ENCODE measurements at regions not wholly inside any gene's neighbourhood (a gene's known extent, or its start where the extent isn't known, plus 50 kb on each side); places are given as distances from the start of the nearest gene placed in this dataset.

DNA sequence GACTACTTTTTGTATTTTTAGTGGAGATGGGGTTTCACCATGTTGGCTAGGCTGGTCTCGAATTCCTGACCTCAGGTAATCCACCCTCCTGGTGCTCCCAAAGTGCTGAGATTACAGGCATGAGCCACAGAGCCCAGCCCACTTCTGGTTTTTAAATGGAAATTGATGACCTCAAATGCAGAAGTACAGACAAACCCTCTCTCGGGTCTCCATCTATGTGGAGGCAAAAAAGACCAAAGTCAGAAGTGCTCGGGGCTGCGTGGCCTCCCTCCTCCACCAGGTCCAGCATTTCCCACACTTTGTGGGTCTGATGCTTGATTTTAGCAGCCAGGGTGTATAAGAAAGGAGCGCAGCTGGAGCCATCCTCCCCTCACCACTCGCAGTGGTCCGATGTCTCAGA is 187.3 kb upstream of the AUTS2 start:
- H4K8ac ChIP-seq (ENCODE audit: low read depth in 2 of 2, low read length in 2 of 2), result no peak overlapping the region
- no peak overlapping the region for H3K56ac ChIP-seq (ENCODE audit: extremely low read depth, insufficient read depth, low read length)
- H4K20me1 ChIP-seq (ENCODE audit: insufficient read depth, low read length), result no peaks in the 10 kb centered on the region
- intact Hi-C loops (cut with micrococcal nuclease), result no loop called here
- no peak overlapping the region for H2BK15ac ChIP-seq (ENCODE audit: low read depth, low read length)
- dilution Hi-C loops (cut with HindIII; ENCODE audit: low sequenced_read_pairs, unreplicated experiment), result no loop called here
- in situ Hi-C loops (cut with MboI; ENCODE audit: low sequenced_read_pairs), result no loop called here
- TF ChIP-seq MXI1 (IDR thresholded peaks at IDR 0.05; ENCODE audit: borderline replicate concordance, low read depth, low read length), result no peak
- no peak overlapping the region for H3K23ac ChIP-seq (ENCODE audit: low read depth, low read length)
- no TSS peak for BruUV-seq (replicated peaks)
- ChIA-PET CTCF (no interaction called here), POLR2A (ENCODE audit: unreplicated experiment) (no interaction called here)
- H3K9me3 ChIP-seq (ENCODE audit: control insufficient read depth, insufficient read depth, low read length), result peaks cover 13% of the 10 kb centered on the region
- H3K9ac ChIP-seq (ENCODE audit: low read depth, low read length), result no peak overlapping the region
- H3K14ac ChIP-seq (replicated peaks; ENCODE audit: low read depth, low read length), result no peak overlapping the region
- H3K79me1 ChIP-seq (ENCODE audit: low read depth in 1 of 2, low read length in 2 of 2), result no peaks in the 10 kb centered on the region
- no peak overlapping the region for H3K27ac ChIP-seq (ENCODE audit: insufficient read depth, low read length)
- DNase-seq, result no peak
- no peaks in the 10 kb centered on the region for H3K27me3 ChIP-seq (ENCODE audit: control insufficient read depth, insufficient read depth, low read length)
- H2AK9ac ChIP-seq (replicated peaks; ENCODE audit: low read depth, low read length, poor library complexity), result no peak overlapping the region
- H2BK120ac ChIP-seq (ENCODE audit: low read depth, low read length), result no peak overlapping the region
- WGBS, 2 experiments (ENCODE audit: extremely low coverage in 2 of 2, insufficient read length in 1 of 2), result no CpG with 5 or more reads among the region's 7 CpGs
- H2AK5ac ChIP-seq (ENCODE audit: low read depth, low read length), result no peak overlapping the region
- H4K5ac ChIP-seq (ENCODE audit: low read depth, low read length), result no peak overlapping the region
- H2AFZ ChIP-seq (replicated peaks; ENCODE audit: low read length, poor library complexity), result no peak overlapping the region
- no peak for ATAC-seq (ENCODE audit: low read depth)
- no peak overlapping the region for H3K18ac ChIP-seq (ENCODE audit: low read depth, low read length)
- no peak overlapping the region for H3K4ac ChIP-seq (ENCODE audit: low read depth, low read length)
- no peak overlapping the region for H3K4me2 ChIP-seq (ENCODE audit: low read depth, low read length)
- no peaks in the 10 kb centered on the region for H3K36me3 ChIP-seq (ENCODE audit: control insufficient read depth, insufficient read depth, low read length)
- H2BK5ac ChIP-seq (ENCODE audit: low read depth, low read length, poor library complexity, severe bottlenecking), result no peak overlapping the region
- H4K91ac ChIP-seq (ENCODE audit: insufficient read depth, low read depth, low read length), result no peak overlapping the region
- no peak overlapping the region for H3K4me3 ChIP-seq (ENCODE audit: insufficient read depth, low read depth, low read length)
- no peak overlapping the region for H2BK20ac ChIP-seq (ENCODE audit: low read depth, low read length)
- no peaks in the 10 kb centered on the region for H3K9me1 ChIP-seq (ENCODE audit: insufficient read depth, low read length)
- H3K4me1 ChIP-seq (ENCODE audit: control insufficient read depth, insufficient read depth, low read length), result no peaks in the 10 kb centered on the region

Measured in IMR-90 (cell line).